PC-9 (cell line): ENCODE measurements at regions not wholly inside any gene's neighbourhood (a gene's known extent, or its start where the extent isn't known, plus 50 kb on each side); places are given as distances from the start of the nearest gene placed in this dataset.

Experiments
- EZH2 ChIP-seq: fragments of 200-600 bp; sonication (generic); IDR thresholded peaks from 2 replicates; pipeline ENCODE4 v1.8.0; 2017; ENCODE audit warnings: antibody characterized with exemption, low read depth
- TF ChIP-seq, protein P1 (sequence below): fragments of 200-600 bp; sonication (generic); conservative IDR thresholded peaks from 2 replicates; pipeline ENCODE4 v1.6.1; 2017; ENCODE audit warnings: mixed run types, antibody characterized with exemption, mild to moderate bottlenecking, moderate library complexity

DNA sequence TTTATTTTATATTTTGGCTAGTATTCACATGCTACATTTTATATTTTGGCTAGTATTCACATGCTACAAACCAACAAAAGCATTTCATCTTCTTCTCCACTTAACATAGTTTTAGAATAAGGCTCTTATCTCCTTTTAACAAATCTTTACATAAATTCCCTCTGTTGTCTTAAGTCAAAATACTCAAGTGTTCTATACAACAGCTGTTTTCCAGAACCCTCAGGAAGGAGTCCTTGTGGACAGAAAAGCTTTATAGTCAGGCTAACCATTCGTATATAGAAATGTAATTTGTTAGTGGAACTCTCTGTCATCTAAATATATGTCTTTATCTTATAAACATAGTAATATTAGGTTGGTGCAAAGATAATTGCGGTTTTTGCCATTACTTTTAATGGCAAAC, 191.0 kb upstream of the FLRT2 start:
- TF ChIP-seq, protein P1, sequence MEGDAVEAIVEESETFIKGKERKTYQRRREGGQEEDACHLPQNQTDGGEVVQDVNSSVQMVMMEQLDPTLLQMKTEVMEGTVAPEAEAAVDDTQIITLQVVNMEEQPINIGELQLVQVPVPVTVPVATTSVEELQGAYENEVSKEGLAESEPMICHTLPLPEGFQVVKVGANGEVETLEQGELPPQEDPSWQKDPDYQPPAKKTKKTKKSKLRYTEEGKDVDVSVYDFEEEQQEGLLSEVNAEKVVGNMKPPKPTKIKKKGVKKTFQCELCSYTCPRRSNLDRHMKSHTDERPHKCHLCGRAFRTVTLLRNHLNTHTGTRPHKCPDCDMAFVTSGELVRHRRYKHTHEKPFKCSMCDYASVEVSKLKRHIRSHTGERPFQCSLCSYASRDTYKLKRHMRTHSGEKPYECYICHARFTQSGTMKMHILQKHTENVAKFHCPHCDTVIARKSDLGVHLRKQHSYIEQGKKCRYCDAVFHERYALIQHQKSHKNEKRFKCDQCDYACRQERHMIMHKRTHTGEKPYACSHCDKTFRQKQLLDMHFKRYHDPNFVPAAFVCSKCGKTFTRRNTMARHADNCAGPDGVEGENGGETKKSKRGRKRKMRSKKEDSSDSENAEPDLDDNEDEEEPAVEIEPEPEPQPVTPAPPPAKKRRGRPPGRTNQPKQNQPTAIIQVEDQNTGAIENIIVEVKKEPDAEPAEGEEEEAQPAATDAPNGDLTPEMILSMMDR: no peak
- no peak for TF ChIP-seq EZH2
